HCT116 (cell line): ENCODE measurements at regions not wholly inside any gene's neighbourhood (a gene's known extent, or its start where the extent isn't known, plus 50 kb on each side); places are given as distances from the start of the nearest gene placed in this dataset.

ENCODE experiments used
- ATAC-seq: fragments of 200-7000 bp; cut with Tn5 transposase; 2 replicates; pipeline ENCODE4 v1.9.1; 2020; ENCODE audit warnings: mild to moderate bottlenecking, moderate library complexity
- BruUV-seq: library from RNA; stranded (reverse); fragments of 400-500 nt; replicated peaks from 2 replicates; lab custom pipeline; 2021; lab: Mats Ljungman, UMichigan
- CTCF ChIA-PET: fragments of 300-600 bp; sonication (Branson Sonifier 250); formaldehyde crosslinking; loops from one replicate; lab custom pipeline; 2021; ENCODE audit warnings: antibody characterized with exemption; lab: Charles Lee
- POLR2A ChIA-PET: fragments of 300-600, 350-600 bp; sonication (Branson Sonifier 250); formaldehyde crosslinking; loops from one replicate; lab custom pipeline; 2021; ENCODE audit warnings: antibody characterized with exemption; lab: Charles Lee
- RAD21 ChIA-PET, 2 experiments: fragments of 300-600 bp; sonication (Branson Sonifier 250); formaldehyde crosslinking; loops; one replicate each; lab custom pipeline; 2023; ENCODE audit warnings: low total read pairs in 2 of 2; ENCODE audit not compliant: uncharacterized antibody in 2 of 2, unreplicated experiment in 2 of 2, low non-redundant PET in 1 of 2; lab: Charles Lee
- DNase-seq: peaks from one replicate; pipeline ENCODE4 v3.0.0-alpha.2; 2010; ENCODE audit warnings: low read depth, low spot score
- H2AFZ ChIP-seq: fragments of 200-600 bp; shearing (Covaris generic), sonication (generic); 2 replicates; pipeline ENCODE4 v1.6.1; 2017; ENCODE audit warnings: low read depth, mixed run types, mixed read lengths, antibody characterized with exemption, low read length; ENCODE audit not compliant: poor library complexity, severe bottlenecking
- H3K27ac ChIP-seq: 2 replicates; pipeline ENCODE4 v1.5.1; 2012; ENCODE audit warnings: low read depth, low read length
- H3K27me3 ChIP-seq: fragments of 200-600 bp; sonication (generic); 2 replicates; pipeline ENCODE4 v1.6.1; 2016; ENCODE audit warnings: mixed run types, low read length, mixed read lengths; ENCODE audit not compliant: insufficient read depth
- H3K36me3 ChIP-seq, 2 experiments: fragments of 200-500 bp in 1 of 2; fragments of 200-600 bp in 1 of 2; sonication (Bioruptor generic) in 1 of 2; sonication (generic) in 1 of 2; 2 replicates each; pipeline versions ENCODE4 v1.5.1 to v1.6.1; 2014 to 2016; ENCODE audit warnings: low read length in 2 of 2, inconsistent platforms in 1 of 2, mixed read lengths in 1 of 2, mixed run types in 1 of 2; ENCODE audit not compliant: insufficient read depth in 2 of 2, control insufficient read depth in 1 of 2
- H3K4me1 ChIP-seq, 2 experiments: fragments of 200-600 bp in 1 of 2; sonication (generic) in 1 of 2; 2 replicates each; pipeline versions ENCODE4 v1.5.1 to v1.6.1; 2012 to 2017; ENCODE audit warnings: low read length in 2 of 2, inconsistent platforms in 1 of 2, mild to moderate bottlenecking in 1 of 2, mixed read lengths in 1 of 2, mixed run types in 1 of 2, moderate library complexity in 1 of 2; ENCODE audit not compliant: insufficient read depth in 2 of 2, control insufficient read depth in 1 of 2
- H3K4me2 ChIP-seq: fragments of 200-600 bp; sonication (generic); 2 replicates; pipeline ENCODE4 v1.6.1; 2017; ENCODE audit warnings: mixed run types, low read length, mixed read lengths
- H3K4me3 ChIP-seq, 2 experiments: fragments of 200-600 bp in 1 of 2; sonication (generic) in 1 of 2; replicated peaks in 1 of 2; 2 replicates each; pipeline ENCODE4 v1.5.1; 2011 to 2016; ENCODE audit warnings: low read length in 2 of 2, control low read depth in 1 of 2, low read depth in 1 of 2, mild to moderate bottlenecking in 1 of 2, mixed read lengths in 1 of 2, mixed run types in 1 of 2
- H3K79me2 ChIP-seq: fragments of 200-600 bp; sonication (generic); 2 replicates; pipeline ENCODE4 v1.6.1; 2017; ENCODE audit warnings: mild to moderate bottlenecking, mixed run types, low read length, moderate library complexity, mixed read lengths; ENCODE audit not compliant: insufficient read depth
- H3K9ac ChIP-seq: fragments of 200-600 bp; sonication (generic); 2 replicates; pipeline ENCODE4 v1.6.1; 2016; ENCODE audit warnings: low read length, mixed read lengths
- H3K9me2 ChIP-seq: fragments of 200-600 bp; sonication (generic), shearing (Covaris generic); 2 replicates; pipeline ENCODE4 v1.6.1; 2017; ENCODE audit warnings: mixed run types, mild to moderate bottlenecking, moderate library complexity; ENCODE audit not compliant: insufficient read depth
- H3K9me3 ChIP-seq, 2 experiments: fragments of 200-500 bp in 1 of 2; fragments of 200-600 bp in 1 of 2; sonication (Bioruptor generic) in 1 of 2; sonication (generic) in 1 of 2; 2 replicates each; pipeline ENCODE4 v1.6.1; 2014 to 2017; ENCODE audit warnings: low read length in 2 of 2, mixed read lengths in 2 of 2, inconsistent platforms in 1 of 2, low read depth in 1 of 2, mild to moderate bottlenecking in 1 of 2, mixed run types in 1 of 2, moderate library complexity in 1 of 2; ENCODE audit not compliant: control insufficient read depth in 1 of 2, insufficient read depth in 1 of 2
- H4K20me1 ChIP-seq: fragments of 200-600 bp; sonication (generic), shearing (Covaris generic); 2 replicates; pipeline ENCODE4 v1.6.1; 2017; ENCODE audit warnings: mixed run types, mild to moderate bottlenecking, moderate library complexity; ENCODE audit not compliant: insufficient read depth
- CBX3 ChIP-seq: IDR thresholded peaks from 2 replicates; pipeline ENCODE4 v1.6.1; 2012; ENCODE audit warnings: low read depth
- CTCF ChIP-seq, 3 experiments: fragments of 200-600 bp in 1 of 3; sonication (generic) in 1 of 3; IDR thresholded peaks in 2 of 3; conservative IDR thresholded peaks in 1 of 3; 2 replicates each; pipeline ENCODE4 v1.5.1; 2012 to 2017; ENCODE audit warnings: low read depth in 2 of 3, low read length in 2 of 3, antibody characterized with exemption in 1 of 3, borderline replicate concordance in 1 of 3, control low read depth in 1 of 3, mild to moderate bottlenecking in 1 of 3, mixed read lengths in 1 of 3, mixed run types in 1 of 3, moderate library complexity in 1 of 3; ENCODE audit not compliant: insufficient read depth in 1 of 3
- EGR1 ChIP-seq: IDR thresholded peaks from 2 replicates; pipeline ENCODE4 v1.6.1; 2012; ENCODE audit warnings: low read depth
- ELF1 ChIP-seq: IDR thresholded peaks from 2 replicates; pipeline ENCODE4 v1.6.1; 2012; ENCODE audit warnings: low read depth, borderline replicate concordance
- EZH2 ChIP-seq: fragments of 200-600 bp; sonication (generic); IDR thresholded peaks from 2 replicates; pipeline ENCODE4 v1.6.1; 2017; ENCODE audit warnings: antibody characterized with exemption, mixed run types
- EZH2phosphoT487 ChIP-seq: fragments of 200-600 bp; IDR thresholded peaks from 2 replicates; pipeline ENCODE4 v1.6.1; 2018; ENCODE audit warnings: antibody characterized with exemption, borderline replicate concordance
- FOSL1 ChIP-seq: IDR thresholded peaks from 2 replicates; pipeline ENCODE4 v1.6.1; 2012; ENCODE audit warnings: low read depth
- JUND ChIP-seq: IDR thresholded peaks from 2 replicates; pipeline ENCODE4 v1.6.1; 2012
- MAX ChIP-seq: IDR thresholded peaks from 2 replicates; pipeline ENCODE4 v1.6.1; 2012
- POLR2A ChIP-seq: IDR thresholded peaks from 2 replicates; pipeline ENCODE4 v1.7.0; 2011; ENCODE audit warnings: borderline replicate concordance; ENCODE audit not compliant: insufficient read depth, insufficient read length; ENCODE audit errors: extremely low read depth
- POLR2AphosphoS5 ChIP-seq: IDR thresholded peaks from 2 replicates; pipeline ENCODE4 v1.6.1; 2011; ENCODE audit warnings: mild to moderate bottlenecking, low read depth, low read length, moderate library complexity
- RAD21 ChIP-seq: IDR thresholded peaks from 2 replicates; pipeline ENCODE4 v1.6.1; 2012; ENCODE audit warnings: low read depth, mild to moderate bottlenecking
- SIN3A ChIP-seq: IDR thresholded peaks from 2 replicates; pipeline ENCODE4 v1.6.1; 2012; ENCODE audit warnings: low read depth
- SP1 ChIP-seq: IDR thresholded peaks from 2 replicates; pipeline ENCODE4 v1.6.1; 2012; ENCODE audit warnings: low read depth
- SRF ChIP-seq: IDR thresholded peaks from 2 replicates; pipeline ENCODE4 v1.6.1; 2012; ENCODE audit warnings: low read depth
- TCF7L2 ChIP-seq: IDR thresholded peaks from 2 replicates; pipeline ENCODE4 v1.7.0; 2011; ENCODE audit warnings: borderline replicate concordance, inconsistent platforms; ENCODE audit not compliant: insufficient read depth, insufficient read length; ENCODE audit errors: extremely low read depth
- ZFX ChIP-seq: fragments of 450-650 bp; IDR thresholded peaks from 2 replicates; pipeline ENCODE4 v1.6.1; 2017
- intact Hi-C: fragments of 100-400 bp; cut with micrococcal nuclease; formaldehyde crosslinking; loops from 2 replicates; pipeline ENCODE4 v1.10.0; 2022
- TF ChIP-seq, protein P1 (sequence below): IDR thresholded peaks from 2 replicates; pipeline ENCODE4 v1.6.1; 2012; ENCODE audit warnings: low read depth
- TF ChIP-seq, protein P2 (sequence below): IDR thresholded peaks from 2 replicates; pipeline ENCODE4 v1.6.1; 2012
- TF ChIP-seq, protein P3 (sequence below): IDR thresholded peaks from 2 replicates; pipeline ENCODE4 v1.6.1; 2011; ENCODE audit warnings: mild to moderate bottlenecking, low read length, moderate library complexity; ENCODE audit not compliant: insufficient replicate concordance; ENCODE audit errors: extremely low read depth

DNA sequence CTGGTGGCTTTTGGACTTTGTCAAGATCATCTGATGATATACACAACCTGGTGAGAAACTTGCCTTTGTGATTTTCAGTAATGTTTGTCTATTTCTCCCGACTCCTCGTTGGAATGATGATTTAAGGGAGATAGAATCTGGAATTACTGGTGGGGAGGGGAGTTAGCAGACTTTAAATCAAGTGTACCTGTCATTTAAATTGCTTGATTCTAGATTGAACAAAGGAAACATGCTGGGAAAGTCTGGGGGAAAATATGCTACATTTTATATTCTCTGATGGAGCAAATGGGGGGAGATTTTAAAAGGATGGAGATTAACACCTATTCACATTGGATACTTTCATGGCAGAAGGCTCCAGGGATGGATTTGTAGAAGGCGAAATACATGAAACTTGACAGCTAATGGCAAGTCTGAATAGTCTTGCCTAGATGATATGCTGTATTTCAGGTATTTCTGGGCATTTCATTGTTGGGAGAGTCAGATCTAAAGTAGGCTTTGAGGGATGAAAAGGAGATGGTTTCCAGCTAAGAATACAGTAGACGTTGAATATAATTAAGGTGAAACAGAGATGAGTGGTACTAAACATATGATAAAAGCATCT, 189.1 kb upstream of the PDZRN3 start (continued):
- TF ChIP-seq, protein P1, sequence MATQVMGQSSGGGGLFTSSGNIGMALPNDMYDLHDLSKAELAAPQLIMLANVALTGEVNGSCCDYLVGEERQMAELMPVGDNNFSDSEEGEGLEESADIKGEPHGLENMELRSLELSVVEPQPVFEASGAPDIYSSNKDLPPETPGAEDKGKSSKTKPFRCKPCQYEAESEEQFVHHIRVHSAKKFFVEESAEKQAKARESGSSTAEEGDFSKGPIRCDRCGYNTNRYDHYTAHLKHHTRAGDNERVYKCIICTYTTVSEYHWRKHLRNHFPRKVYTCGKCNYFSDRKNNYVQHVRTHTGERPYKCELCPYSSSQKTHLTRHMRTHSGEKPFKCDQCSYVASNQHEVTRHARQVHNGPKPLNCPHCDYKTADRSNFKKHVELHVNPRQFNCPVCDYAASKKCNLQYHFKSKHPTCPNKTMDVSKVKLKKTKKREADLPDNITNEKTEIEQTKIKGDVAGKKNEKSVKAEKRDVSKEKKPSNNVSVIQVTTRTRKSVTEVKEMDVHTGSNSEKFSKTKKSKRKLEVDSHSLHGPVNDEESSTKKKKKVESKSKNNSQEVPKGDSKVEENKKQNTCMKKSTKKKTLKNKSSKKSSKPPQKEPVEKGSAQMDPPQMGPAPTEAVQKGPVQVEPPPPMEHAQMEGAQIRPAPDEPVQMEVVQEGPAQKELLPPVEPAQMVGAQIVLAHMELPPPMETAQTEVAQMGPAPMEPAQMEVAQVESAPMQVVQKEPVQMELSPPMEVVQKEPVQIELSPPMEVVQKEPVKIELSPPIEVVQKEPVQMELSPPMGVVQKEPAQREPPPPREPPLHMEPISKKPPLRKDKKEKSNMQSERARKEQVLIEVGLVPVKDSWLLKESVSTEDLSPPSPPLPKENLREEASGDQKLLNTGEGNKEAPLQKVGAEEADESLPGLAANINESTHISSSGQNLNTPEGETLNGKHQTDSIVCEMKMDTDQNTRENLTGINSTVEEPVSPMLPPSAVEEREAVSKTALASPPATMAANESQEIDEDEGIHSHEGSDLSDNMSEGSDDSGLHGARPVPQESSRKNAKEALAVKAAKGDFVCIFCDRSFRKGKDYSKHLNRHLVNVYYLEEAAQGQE = no peak
- TF ChIP-seq CTCF (IDR thresholded peaks at IDR 0.05 in 2 of 3, conservative IDR thresholded peaks at IDR 0.05 in 1 of 3; ENCODE audit: borderline replicate concordance in 1 of 3, insufficient read depth in 1 of 3, low read depth in 2 of 3, low read length in 2 of 3) (no peak), MAX (no peak), ELF1 (no peak), SP1 (no peak)

GRCh38 chr3:73813291-73813690, 188.6 kb upstream of the PDZRN3 start:
- intact Hi-C loops = no loop called here
- TF ChIP-seq RAD21 (no peak), ZFX (no peak), JUND (no peak), POLR2A (no peak), TCF7L2 (no peak), EZH2phosphoT487 (no peak), EGR1 (no peak), EZH2 (no peak), SIN3A (no peak), CBX3 (no peak), POLR2AphosphoS5 (no peak), FOSL1 (no peak), SRF (no peak)
- TF ChIP-seq, protein P2, sequence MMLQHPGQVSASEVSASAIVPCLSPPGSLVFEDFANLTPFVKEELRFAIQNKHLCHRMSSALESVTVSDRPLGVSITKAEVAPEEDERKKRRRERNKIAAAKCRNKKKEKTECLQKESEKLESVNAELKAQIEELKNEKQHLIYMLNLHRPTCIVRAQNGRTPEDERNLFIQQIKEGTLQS = no peak
- TF ChIP-seq, protein P3, sequence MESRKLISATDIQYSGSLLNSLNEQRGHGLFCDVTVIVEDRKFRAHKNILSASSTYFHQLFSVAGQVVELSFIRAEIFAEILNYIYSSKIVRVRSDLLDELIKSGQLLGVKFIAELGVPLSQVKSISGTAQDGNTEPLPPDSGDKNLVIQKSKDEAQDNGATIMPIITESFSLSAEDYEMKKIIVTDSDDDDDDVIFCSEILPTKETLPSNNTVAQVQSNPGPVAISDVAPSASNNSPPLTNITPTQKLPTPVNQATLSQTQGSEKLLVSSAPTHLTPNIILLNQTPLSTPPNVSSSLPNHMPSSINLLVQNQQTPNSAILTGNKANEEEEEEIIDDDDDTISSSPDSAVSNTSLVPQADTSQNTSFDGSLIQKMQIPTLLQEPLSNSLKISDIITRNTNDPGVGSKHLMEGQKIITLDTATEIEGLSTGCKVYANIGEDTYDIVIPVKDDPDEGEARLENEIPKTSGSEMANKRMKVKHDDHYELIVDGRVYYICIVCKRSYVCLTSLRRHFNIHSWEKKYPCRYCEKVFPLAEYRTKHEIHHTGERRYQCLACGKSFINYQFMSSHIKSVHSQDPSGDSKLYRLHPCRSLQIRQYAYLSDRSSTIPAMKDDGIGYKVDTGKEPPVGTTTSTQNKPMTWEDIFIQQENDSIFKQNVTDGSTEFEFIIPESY = no peak

More at GRCh38 chr3:73813291-73813690, 188.6 kb upstream of the PDZRN3 start:
- H3K4me2 ChIP-seq = no peak overlapping the region
- ChIA-PET POLR2A (no interaction called here), RAD21 (no interaction called here), CTCF (no interaction called here)
- H3K9me3 ChIP-seq = peaks cover 0 to 9% of the 10 kb centered on the region in 2 experiments; a peak in 2 of 4 replicates
- H3K4me3 ChIP-seq = no peak overlapping the region
- no peaks in the 10 kb centered on the region for H3K4me1 ChIP-seq
- DNase-seq (no peak), ATAC-seq (no peak)
- no peaks in the 10 kb centered on the region for H3K79me2 ChIP-seq
- no peak overlapping the region for H3K27ac ChIP-seq
- no TSS peak for BruUV-seq
- H2AFZ ChIP-seq = no peak overlapping the region
- no peak overlapping the region for H3K9ac ChIP-seq
- no peaks in the 10 kb centered on the region for H3K36me3 ChIP-seq
- no peaks in the 10 kb centered on the region for H4K20me1 ChIP-seq
- H3K9me2 ChIP-seq = no peaks in the 10 kb centered on the region
- no peaks in the 10 kb centered on the region for H3K27me3 ChIP-seq
